ENCODE measurements at regions not wholly inside any gene's neighbourhood (a gene's known extent, or its start where the extent isn't known, plus 50 kb on each side); places are given as distances from the start of the nearest gene placed in this dataset.
"Not testable (repeated sequence)": the region's sequence is repeated elsewhere in the genome, so short reads cannot be mapped to it uniquely, and the experiment has no call there.

- Histone ChIP-seq H3K36me3 (ENCODE audit: control insufficient read depth, insufficient read depth, low read length) (no peaks in the 10 kb centered on the region), H3K27me3 (ENCODE audit: control insufficient read depth, insufficient read depth, low read length) (no peaks in the 10 kb centered on the region), H3K4me3 (ENCODE audit: low read depth, low read length) (no peak overlapping the region)
- no peak for TF ChIP-seq CTCF (IDR thresholded peaks at IDR 0.05; ENCODE audit: insufficient read depth, low read length, poor library complexity, severe bottlenecking)
- no peak for DNase-seq (ENCODE audit: low read depth)
Observed at GRCh38 chr18:14979875-14980274, 231.9 kb downstream of the ANKRD30B start.

- not testable (repeated sequence) for H3K36me3 ChIP-seq (ENCODE audit: control insufficient read depth, insufficient read depth, low read length); DNase-seq (ENCODE audit: low read depth); H3K4me3 ChIP-seq (ENCODE audit: low read depth, low read length); H3K27me3 ChIP-seq (ENCODE audit: control insufficient read depth, insufficient read depth, low read length)
Observed at GRCh38 chr18:14984531-14984930, 236.6 kb downstream of the ANKRD30B start.

GRCh38 chr18:14985291-14986013 lies 237.5 kb downstream of the ANKRD30B start:
- H3K27me3 ChIP-seq (ENCODE audit: control insufficient read depth, insufficient read depth, low read length); H3K4me3 ChIP-seq (ENCODE audit: low read depth, low read length); DNase-seq (ENCODE audit: low read depth); H3K36me3 ChIP-seq (ENCODE audit: control insufficient read depth, insufficient read depth, low read length): not testable (repeated sequence)

GRCh38 chr18:14987377-14987776 lies 239.4 kb downstream of the ANKRD30B start:
- DNase-seq (ENCODE audit: low read depth); H3K36me3 ChIP-seq (ENCODE audit: control insufficient read depth, insufficient read depth, low read length); H3K4me3 ChIP-seq (ENCODE audit: low read depth, low read length); H3K27me3 ChIP-seq (ENCODE audit: control insufficient read depth, insufficient read depth, low read length): not testable (repeated sequence)

GRCh38 chr18:14987960-14988710 lies 240.2 kb downstream of the ANKRD30B start:
- not testable (repeated sequence) for H3K36me3 ChIP-seq (ENCODE audit: control insufficient read depth, insufficient read depth, low read length); DNase-seq (ENCODE audit: low read depth); H3K27me3 ChIP-seq (ENCODE audit: control insufficient read depth, insufficient read depth, low read length); H3K4me3 ChIP-seq (ENCODE audit: low read depth, low read length)

- not testable (repeated sequence) for DNase-seq (ENCODE audit: low read depth); H3K4me3 ChIP-seq (ENCODE audit: low read depth, low read length); H3K27me3 ChIP-seq (ENCODE audit: control insufficient read depth, insufficient read depth, low read length); H3K36me3 ChIP-seq (ENCODE audit: control insufficient read depth, insufficient read depth, low read length)
Observed at GRCh38 chr18:14989569-14989968, 241.6 kb downstream of the ANKRD30B start.

GRCh38 chr18:14991934-14992445 lies 244.0 kb downstream of the ANKRD30B start:
- DNase-seq (ENCODE audit: low read depth); H3K27me3 ChIP-seq (ENCODE audit: control insufficient read depth, insufficient read depth, low read length); H3K36me3 ChIP-seq (ENCODE audit: control insufficient read depth, insufficient read depth, low read length); H3K4me3 ChIP-seq (ENCODE audit: low read depth, low read length): not testable (repeated sequence)

GRCh38 chr18:14992758-14993157 lies 244.8 kb downstream of the ANKRD30B start:
- not testable (repeated sequence) for H3K27me3 ChIP-seq (ENCODE audit: control insufficient read depth, insufficient read depth, low read length); H3K36me3 ChIP-seq (ENCODE audit: control insufficient read depth, insufficient read depth, low read length); H3K4me3 ChIP-seq (ENCODE audit: low read depth, low read length); DNase-seq (ENCODE audit: low read depth)

GRCh38 chr18:14995023-14995422 lies 247.1 kb downstream of the ANKRD30B start:
- DNase-seq (ENCODE audit: low read depth); H3K4me3 ChIP-seq (ENCODE audit: low read depth, low read length): not testable (repeated sequence)

GRCh38 chr18:14997357-14997756 lies 249.4 kb downstream of the ANKRD30B start:
- H3K36me3 ChIP-seq (ENCODE audit: control insufficient read depth, insufficient read depth, low read length): no peaks in the 10 kb centered on the region
- no peak for DNase-seq (ENCODE audit: low read depth)
- H3K4me3 ChIP-seq (ENCODE audit: low read depth, low read length): no peak overlapping the region
- H3K27me3 ChIP-seq (ENCODE audit: control insufficient read depth, insufficient read depth, low read length): no peaks in the 10 kb centered on the region
- no peak for TF ChIP-seq CTCF (IDR thresholded peaks at IDR 0.05; ENCODE audit: insufficient read depth, low read length, poor library complexity, severe bottlenecking)

More at GRCh38 chr18:14995023-14995422, 247.1 kb downstream of the ANKRD30B start:
- H3K27me3 ChIP-seq (ENCODE audit: control insufficient read depth, insufficient read depth, low read length); H3K36me3 ChIP-seq (ENCODE audit: control insufficient read depth, insufficient read depth, low read length): not testable (repeated sequence)

- H3K27me3 ChIP-seq (ENCODE audit: control insufficient read depth, insufficient read depth, low read length); DNase-seq (ENCODE audit: low read depth): not testable (repeated sequence)
Observed at GRCh38 chr18:14997899-14998298, 249.9 kb downstream of the ANKRD30B start.

GRCh38 chr18:14998360-14999042 lies 250.5 kb downstream of the ANKRD30B start:
- H3K4me3 ChIP-seq (ENCODE audit: low read depth, low read length); DNase-seq (ENCODE audit: low read depth); H3K36me3 ChIP-seq (ENCODE audit: control insufficient read depth, insufficient read depth, low read length); H3K27me3 ChIP-seq (ENCODE audit: control insufficient read depth, insufficient read depth, low read length): not testable (repeated sequence)

More at GRCh38 chr18:14997899-14998298, 249.9 kb downstream of the ANKRD30B start:
- not testable (repeated sequence) for H3K36me3 ChIP-seq (ENCODE audit: control insufficient read depth, insufficient read depth, low read length); H3K4me3 ChIP-seq (ENCODE audit: low read depth, low read length)

Measured in kidney epithelial cell (primary cell).